GM19043 (cell line): ENCODE measurements at regions not wholly inside any gene's neighbourhood (a gene's known extent, or its start where the extent isn't known, plus 50 kb on each side); places are given as distances from the start of the nearest gene placed in this dataset.

Source experiments
- ATAC-seq: cut with Tn5 transposase; IDR thresholded peaks from one replicate; pipeline ENCODE4 v1.9.1; 2021; ENCODE audit warnings: low read depth; ENCODE audit not compliant: unreplicated experiment

DNA sequence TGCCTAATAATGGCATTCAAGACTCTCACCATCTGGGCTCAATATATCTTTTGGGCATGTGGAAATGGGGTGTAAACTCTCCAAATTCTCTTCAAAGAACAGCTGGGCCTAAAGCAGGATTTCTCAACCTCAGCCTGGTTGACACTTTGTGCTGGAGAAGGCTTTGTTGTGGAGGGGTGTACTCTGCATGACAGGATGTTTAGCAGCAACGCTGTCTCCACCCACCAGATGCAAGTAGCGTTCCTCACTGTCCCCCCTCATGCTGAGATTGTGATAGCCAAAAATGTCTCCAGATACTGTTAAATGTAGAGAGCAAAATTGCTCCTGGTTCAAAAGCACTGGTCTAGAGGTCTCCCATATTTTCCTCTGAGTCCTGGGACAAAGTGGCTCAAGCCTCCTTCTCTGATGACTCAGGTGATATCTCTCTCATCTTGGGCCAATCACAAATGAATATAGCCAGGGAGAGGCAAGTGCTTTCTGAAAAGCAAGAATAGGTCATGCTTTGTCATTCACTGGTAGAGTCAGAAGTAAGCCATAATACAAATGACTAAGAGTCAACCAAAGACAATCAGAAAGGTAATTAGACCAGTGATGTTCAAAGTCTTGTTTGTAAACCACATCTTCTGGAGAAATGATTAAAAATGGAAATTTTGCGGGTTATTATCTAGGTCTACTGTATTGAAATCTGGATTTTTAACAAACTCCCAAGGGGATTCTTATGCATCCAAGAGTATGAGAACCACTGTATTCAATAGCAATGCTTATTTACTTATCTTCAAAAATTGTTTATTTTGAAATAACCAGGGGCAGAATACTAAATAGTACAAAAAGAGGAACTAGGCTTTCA lies 330.8 kb downstream of the PTEN start:
- ATAC-seq = no peak

DNA sequence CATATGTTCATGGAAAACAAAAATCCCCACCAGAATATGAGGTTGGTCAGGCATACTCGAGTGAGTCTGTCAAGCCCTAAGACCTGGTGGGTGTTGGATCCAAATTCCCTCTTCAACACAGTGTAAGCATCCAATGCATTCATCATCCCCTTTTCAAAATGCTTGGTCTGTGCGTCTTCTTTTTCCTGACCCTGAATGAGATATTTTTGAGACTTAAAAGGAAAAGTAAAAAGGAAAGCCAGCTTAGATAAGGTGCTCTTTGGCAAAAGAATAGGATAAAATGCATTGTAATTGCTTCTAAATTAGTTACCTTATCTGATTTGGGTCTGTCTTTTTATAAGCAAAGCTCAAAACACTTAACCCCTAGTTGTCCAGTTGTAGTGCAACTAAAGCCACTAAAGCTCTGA lies 331.5 kb downstream of the PTEN start:
- no peak for ATAC-seq

DNA sequence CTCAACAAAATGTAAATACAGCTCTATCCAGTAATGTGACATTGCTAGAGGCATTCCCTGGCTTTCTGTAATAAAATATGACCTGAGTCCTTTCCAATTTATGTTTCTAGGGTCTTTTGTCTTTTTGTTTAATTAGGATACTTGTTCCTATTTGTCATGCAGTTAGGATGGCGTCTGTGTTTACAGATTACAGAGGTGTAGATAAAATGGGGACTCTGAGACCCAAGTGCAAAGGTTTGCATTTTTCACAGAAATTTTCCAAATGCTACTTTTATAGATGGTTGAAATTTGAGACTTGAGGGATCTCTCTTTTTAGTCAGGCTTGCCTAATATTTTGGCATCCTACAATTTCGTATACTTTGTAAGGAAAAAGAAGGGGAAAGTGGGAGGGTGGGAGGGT lies 332.4 kb downstream of the PTEN start:
- ATAC-seq = no peak

DNA sequence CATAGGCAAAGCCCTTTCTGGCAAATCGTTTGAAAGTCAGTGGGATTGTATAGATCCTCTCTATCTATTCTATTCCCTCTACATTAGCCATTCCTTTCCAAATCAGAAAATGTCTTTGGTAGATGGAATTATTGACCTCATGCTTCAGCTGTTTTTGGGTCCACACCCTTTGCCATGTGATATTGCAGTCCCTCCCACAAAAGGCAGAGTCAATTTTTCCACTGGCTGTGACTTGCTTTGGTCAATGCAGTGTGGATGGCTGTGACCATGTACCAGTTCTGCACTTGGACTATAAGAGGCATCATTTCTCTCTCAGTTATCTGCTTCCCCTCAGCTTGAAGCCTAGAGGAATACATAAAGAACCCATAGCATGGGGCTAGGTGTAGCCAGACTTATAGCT lies 332.9 kb downstream of the PTEN start:
- no peak for ATAC-seq

DNA sequence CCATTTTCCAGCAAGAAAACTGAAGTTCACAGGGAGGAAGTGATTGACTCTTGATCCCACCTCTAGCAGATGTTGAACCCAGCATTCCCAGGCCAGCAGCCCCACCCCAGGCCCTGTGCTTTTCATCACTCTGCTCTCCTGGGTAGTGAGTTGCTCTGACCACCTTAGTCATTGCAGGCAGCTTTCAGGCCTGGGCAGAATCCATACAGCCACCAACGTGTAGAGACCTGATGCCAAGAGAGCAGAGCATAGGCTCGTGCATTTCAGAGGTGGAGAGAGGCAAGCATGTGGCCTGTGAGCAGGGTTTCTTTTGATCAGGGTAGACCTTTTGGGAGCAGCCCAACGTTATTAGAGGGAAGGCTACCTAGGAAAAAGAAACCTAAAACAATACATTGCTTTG lies 334.6 kb downstream of the PTEN start:
- no peak for ATAC-seq

DNA sequence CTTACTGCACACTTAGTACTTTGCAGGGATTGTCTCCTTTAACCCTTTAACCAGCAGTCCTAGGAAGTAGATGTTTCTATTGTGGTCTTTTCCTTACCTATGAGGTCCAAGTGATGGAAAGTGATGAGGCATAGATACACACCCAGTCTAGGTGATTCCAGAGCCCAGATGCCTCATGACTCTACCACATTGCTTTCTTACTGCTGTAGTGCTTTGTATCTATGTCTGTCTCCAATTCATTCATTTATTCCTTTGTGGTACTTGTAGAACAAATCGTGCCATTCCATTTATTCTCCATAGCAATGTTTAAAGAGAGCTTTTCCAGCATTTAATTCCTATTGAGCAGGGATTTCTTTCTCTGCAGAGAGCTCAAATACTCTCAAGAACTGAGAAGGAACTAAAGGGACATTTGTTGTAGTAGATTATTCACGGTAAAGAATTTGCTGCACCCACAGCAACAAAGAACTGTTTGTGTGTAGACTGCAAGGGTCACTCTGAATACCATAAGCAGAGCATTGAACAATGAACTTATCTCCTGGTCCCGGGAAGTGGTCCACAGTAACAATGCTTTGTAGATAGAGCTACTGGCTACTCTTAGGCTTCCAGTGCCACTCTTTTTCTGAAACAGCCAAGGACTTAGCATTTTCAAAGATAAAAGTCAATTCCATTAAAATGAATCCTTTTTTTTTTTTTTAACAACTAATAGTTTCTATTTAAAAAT lies 337.0 kb downstream of the PTEN start:
- no peak for ATAC-seq

DNA sequence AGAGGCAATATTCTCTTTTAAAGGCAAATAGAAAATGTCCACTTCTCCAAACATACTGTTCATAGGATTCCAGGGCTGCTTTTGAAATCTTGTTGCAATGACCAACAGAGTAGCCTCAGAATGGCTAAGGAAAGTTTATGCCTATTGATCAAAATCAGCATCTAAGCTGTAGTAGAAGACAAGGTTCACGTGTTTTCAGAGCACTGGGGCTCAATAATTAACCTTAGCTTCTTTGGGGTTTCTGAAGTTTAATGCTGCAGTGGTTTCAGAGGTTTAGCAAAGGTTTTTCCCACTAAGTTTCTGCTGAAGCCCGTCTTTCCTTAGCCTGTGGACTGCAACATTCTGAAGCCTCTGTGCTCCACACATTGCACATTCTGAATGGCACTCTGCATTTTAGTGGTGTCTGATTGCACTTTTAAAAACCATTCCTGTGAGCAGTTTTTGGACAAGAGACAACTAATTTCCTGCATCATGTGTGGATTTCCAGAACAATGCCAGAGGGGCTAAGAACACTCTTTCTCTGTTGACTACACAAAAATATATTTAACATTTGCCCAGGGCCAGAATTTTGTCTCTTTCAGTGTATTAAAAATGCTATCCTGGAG lies 342.5 kb downstream of the PTEN start:
- no peak for ATAC-seq

DNA sequence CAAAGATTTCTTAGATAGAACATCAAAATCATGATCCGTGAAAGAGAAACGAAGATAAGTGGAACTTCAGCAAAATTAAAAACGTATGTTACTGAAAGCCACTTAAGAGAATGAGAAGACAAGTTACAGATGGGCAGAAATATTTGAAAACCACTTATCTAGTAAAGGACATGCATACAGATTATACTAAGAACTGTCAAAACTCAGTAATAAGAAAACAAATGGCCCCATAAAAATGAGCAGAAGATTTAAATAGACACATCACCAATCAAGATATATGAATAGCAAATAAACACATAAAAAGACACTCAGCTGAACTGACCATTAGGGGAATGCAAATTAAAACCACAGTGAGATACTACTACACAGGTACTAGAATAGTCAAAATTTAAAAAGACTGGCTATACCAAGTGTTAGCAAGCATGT lies 343.7 kb downstream of the PTEN start:
- no peak for ATAC-seq

DNA sequence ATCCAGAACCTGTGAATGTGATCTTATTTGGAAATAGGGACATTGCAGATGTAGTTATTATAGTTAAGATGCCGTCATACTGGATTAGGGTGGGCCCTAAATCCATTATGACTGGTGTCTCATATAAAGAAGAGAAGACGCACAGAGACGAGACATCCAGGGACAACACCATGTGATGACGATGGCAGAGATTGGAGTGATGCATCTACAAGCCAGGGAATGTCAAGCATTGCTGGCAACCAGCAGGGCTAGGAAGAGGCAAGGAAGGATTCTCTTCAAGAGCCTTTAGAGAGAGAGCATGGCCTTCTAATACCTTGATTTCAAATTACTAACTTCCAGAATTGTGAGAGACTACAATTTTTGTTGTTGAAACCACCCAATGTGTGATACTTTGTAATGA lies 345.8 kb downstream of the PTEN start:
- no peak for ATAC-seq

DNA sequence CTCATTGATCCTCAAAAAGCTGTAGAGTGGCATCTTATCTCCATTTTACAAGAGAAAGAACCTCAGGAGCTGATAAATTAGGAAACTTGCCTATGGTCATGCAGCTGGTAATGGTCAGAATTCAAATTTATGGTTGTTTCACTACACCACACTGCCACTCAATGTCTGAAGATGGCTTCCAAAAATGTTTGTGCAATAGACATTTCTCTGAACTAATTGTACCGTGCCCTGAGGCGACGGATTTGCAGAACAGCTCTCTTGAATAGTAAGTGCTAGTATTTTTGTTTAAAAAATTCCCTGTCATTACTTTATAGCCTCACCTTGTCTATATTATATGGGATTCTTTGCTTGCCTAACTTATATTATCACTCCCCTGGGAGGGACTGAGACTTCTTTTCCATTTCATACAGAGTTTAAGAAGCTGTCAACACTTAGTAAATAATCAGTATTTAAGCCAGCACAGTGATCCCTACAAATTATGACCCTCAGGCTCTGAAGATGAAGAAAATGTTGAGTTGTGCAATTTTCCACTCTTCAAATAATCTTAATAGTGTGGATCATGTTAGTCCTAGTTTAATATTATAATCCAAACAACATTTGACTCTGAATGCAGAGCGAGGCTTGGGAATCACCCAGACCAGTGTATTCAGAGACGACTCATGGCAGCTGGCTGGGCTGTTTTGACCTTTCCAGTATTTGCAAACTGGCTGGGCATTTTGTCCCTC lies 346.6 kb downstream of the PTEN start:
- ATAC-seq = no peak

DNA sequence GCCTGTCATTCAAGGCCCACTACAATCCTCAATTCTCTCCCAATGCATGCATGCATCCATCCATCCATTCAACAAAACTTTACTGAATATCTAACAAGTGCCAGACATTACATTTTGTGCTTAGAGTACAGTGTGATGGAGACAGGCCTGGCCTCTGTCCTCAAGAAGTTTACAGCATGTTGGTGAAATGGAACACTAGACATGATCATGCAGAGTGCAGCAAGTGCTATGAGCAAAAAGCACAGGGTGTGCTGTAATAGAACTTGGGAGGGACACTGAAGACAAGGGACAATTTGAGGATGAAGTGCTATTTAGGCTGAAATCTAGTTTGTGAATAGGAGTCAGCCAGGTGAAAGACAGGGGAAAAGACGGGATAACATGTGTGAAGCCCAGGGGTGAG lies 347.8 kb downstream of the PTEN start:
- no peak for ATAC-seq

DNA sequence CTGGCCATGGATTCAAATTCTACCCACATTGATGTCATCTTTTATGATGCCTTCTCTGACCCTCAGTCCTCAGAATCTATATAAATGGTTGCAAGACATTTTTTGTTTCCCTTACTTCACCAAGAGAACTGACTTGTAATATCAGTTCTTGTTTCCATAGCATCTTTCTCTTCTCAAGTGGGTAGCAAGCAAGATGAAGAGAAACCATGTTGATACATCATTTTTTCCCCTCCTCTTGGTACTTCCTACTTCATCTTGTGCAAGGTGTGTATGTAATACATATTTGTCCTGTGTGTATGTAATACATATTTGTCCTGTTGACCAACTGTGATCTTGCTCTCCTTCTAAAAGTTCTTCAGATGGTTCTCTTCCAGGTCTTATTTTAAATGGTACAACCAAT lies 348.6 kb downstream of the PTEN start:
- ATAC-seq = no peak

DNA sequence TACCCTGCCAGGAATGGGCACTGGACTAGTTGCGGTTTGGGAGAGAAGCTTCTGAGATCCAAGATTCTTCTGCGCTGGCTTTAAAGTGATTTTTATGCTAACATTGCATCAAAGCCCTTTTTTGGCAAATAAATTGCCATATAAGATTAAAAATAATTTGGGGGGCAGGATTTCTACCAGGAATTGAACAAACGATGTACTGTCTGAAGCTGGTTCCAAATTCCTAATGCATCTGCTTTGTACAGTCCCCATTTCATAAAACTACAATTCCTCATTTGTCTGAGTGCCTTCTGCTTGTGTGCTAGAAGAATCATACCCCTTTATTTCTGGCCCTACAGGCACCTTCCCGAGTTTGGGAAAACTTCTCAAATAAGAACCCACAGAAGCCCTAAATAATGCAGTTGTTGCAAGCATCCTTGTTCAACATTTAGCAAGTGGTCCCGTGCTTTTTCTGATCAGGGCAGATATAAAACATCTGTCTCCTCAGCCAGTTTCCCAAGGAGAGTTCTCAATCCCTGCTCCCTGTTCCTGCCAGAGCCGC lies 349.7 kb downstream of the PTEN start:
- ATAC-seq = no peak

DNA sequence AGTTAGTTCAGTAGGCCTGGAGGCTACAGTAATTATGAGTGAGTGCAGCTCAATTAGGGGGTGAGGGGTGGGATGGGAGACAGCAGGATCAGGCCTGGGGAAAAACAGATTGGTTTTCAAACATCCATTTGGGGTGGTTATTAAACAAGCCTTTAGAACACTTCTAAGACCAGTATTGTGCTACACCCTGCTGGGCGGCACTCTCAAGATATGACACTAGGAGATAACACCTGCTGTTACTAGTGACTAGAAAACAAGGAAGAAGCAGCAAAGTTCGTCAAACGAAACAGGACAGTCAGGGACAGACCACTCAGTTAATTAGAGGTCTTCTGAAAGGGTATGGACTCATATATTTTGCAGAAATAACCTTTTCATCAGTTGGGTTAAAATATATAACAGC lies 353.6 kb downstream of the PTEN start:
- no peak for ATAC-seq

DNA sequence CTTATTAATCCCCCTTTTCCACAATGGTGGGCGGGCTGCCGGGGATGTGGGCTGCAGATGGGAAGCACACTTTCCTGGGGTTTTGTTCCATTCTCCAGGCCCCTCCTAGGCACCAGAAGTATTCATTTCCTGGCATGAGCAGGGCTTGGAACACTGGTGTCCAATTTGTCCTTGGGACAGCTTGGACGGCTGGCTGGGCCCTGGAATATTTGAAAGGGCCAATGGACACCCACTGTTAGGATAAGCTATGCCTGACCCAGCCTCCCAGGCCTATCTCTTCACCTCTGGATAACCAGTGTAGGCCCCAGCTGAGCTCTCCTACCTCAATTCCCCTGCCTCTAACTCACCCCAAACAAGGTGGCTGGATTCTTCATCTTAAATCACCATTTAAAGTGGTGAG lies 354.9 kb downstream of the PTEN start:
- ATAC-seq = no peak

DNA sequence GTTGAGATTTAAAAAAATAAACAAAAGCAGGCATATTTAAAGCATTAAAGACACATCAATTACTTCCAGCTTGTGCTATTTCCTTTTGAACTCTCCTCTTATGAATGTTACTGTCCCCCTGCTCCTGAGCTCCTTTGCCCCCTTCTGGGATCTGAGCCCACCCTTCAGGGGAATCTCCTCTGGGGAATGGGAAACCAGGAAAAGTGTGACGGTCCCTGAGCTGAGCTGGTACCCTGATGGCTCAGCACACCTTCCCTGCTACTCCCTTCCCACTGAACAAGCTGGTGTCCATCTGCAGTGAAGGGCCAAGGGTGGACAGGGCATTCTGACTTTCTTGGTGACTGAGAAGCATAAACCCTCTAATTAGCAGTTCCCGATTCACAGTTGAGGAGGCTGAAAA lies 356.3 kb downstream of the PTEN start:
- no peak for ATAC-seq

DNA sequence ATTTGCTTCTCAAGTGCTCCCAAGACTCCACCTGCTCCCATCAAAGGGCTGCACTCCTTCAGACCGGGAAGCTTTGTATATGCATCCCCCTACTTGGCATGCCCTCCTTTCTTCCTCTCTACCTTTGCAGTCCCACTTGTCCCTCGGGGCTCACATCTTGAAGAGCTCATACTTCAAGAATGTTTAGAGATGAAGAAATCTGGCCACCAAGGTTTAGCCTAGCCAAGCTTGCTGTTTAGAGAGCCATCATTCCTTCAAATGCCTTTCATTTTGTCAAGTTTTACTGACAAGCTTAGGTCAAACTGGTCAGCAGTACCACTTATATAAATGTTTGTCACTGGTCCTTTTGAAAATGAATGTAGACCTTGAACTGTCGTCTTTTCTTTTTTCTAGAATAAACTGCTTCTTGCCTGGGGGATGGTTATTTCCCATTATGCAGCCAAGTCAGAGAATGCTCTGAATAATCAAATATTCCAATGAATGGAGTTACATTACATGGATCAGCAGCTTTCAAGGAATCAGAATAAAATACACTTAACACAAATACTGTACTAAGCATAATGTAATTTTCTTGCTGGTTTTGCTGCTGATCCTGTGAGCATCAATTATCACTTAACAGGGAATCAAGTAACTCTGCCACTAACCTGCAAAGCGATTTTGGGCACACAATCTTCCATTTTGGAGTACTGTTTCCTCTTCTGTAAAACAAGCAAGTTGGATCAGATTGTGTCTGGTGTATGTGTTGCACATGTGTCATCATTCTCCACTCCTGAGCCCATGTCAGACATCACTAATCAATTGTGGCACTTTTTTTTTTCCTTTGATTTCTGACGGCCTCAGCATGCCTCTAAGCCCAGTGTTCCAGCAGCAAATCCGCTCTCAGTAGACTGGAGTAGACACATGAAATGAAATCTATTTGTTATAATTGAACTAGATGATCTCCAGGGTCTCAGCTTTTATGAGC lies 357.9 kb downstream of the PTEN start:
- no peak for ATAC-seq

DNA sequence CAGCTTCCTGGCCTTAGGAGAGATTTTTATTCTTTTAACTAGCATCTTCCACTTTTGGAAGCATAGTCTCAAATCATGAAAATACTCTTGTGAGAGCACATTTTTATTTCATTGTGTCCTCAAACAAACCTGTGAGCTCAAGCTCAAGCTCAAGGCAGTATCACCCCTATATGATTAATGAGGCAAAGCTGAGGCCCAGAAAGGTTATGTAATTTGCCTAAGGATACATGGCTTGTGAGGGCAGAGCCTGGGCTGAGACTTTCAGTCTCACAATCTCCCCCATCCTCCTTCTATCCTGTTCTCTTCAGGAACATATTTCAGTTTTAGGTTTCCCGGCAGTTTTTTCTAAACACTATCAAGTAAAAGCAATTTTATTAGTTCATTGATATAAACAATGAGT lies 359.5 kb downstream of the PTEN start:
- no peak for ATAC-seq
